A549 (cell line): ENCODE measurements at regions not wholly inside any gene's neighbourhood (a gene's known extent, or its start where the extent isn't known, plus 50 kb on each side); places are given as distances from the start of the nearest gene placed in this dataset.

ENCODE experiments used
- HOXA7 ChIP-seq: fragments of 250-450 bp; sonication (Bioruptor Pico); IDR thresholded peaks from 2 replicates; pipeline ENCODE4 v1.5.0; 2020; ENCODE audit warnings: mild to moderate bottlenecking, moderate library complexity
- MAFK ChIP-seq: fragments of 450-650 bp; IDR thresholded peaks from 2 replicates; pipeline ENCODE4 v1.6.1; 2014; ENCODE audit not compliant: partially characterized antibody
- MYC ChIP-seq: IDR thresholded peaks from 2 replicates; pipeline ENCODE4 v1.6.1; 2012; ENCODE audit warnings: mild to moderate bottlenecking, inconsistent platforms, low read length, improper control_type of control experiment, borderline replicate concordance
- POLR2A ChIP-seq: IDR thresholded peaks from 2 replicates; pipeline ENCODE4 v1.6.1; 2012; ENCODE audit warnings: mild to moderate bottlenecking, low read length
- SREBF2 ChIP-seq: fragments of 450-650 bp; IDR thresholded peaks from 2 replicates; pipeline ENCODE4 v1.6.1; 2014; ENCODE audit warnings: mild to moderate bottlenecking, moderate library complexity
- TF ChIP-seq, protein P1 (sequence below): fragments of >200 bp; sonication (Bioruptor Twin); formaldehyde crosslinking; IDR thresholded peaks from 3 replicates; pipeline ENCODE4 v1.5.1; 2016
- TF ChIP-seq, protein P2 (sequence below): fragments of 250-450 bp; sonication (Bioruptor Pico); IDR thresholded peaks from 2 replicates; pipeline ENCODE4 v1.5.0; 2021; ENCODE audit warnings: mild to moderate bottlenecking, moderate library complexity, borderline replicate concordance

DNA sequence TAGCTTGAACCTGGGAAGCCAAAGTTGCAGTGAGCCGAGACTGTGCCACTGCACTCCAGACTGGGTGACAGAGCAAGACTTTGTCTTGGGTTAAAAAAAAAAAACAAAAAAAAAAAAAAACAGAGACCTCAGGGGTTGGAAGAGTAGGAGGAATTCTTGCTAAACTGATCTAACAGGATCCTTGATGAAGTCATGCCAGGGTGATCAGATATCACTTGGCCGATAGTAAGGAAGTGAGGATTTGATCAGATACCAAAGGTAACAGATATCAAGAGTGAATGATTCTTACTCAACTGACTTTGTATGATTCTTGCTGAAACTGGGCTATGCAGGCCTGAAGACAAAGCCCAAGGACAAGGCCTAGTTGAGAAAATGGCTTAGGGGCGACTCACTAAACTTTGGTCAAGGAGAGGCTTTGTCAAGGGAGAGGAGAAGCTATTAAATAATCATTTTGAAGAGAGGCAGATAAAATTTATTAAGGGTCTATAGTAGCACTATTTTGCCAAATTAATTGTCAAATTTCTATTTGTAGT lies 624.7 kb downstream of the UTRN start:
- no peak for TF ChIP-seq SREBF2
- no peak for TF ChIP-seq POLR2A
- TF ChIP-seq, protein P1, sequence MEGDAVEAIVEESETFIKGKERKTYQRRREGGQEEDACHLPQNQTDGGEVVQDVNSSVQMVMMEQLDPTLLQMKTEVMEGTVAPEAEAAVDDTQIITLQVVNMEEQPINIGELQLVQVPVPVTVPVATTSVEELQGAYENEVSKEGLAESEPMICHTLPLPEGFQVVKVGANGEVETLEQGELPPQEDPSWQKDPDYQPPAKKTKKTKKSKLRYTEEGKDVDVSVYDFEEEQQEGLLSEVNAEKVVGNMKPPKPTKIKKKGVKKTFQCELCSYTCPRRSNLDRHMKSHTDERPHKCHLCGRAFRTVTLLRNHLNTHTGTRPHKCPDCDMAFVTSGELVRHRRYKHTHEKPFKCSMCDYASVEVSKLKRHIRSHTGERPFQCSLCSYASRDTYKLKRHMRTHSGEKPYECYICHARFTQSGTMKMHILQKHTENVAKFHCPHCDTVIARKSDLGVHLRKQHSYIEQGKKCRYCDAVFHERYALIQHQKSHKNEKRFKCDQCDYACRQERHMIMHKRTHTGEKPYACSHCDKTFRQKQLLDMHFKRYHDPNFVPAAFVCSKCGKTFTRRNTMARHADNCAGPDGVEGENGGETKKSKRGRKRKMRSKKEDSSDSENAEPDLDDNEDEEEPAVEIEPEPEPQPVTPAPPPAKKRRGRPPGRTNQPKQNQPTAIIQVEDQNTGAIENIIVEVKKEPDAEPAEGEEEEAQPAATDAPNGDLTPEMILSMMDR, result no peak
- no peak for TF ChIP-seq HOXA7 (CRISPR knock-in tag)
- TF ChIP-seq, protein P2, sequence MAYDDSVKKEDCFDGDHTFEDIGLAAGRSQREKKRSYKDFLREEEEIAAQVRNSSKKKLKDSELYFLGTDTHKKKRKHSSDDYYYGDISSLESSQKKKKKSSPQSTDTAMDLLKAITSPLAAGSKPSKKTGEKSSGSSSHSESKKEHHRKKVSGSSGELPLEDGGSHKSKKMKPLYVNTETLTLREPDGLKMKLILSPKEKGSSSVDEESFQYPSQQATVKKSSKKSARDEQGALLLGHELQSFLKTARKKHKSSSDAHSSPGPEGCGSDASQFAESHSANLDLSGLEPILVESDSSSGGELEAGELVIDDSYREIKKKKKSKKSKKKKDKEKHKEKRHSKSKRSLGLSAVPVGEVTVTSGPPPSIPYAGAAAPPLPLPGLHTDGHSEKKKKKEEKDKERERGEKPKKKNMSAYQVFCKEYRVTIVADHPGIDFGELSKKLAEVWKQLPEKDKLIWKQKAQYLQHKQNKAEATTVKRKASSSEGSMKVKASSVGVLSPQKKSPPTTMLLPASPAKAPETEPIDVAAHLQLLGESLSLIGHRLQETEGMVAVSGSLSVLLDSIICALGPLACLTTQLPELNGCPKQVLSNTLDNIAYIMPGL, result no peak
- TF ChIP-seq MAFK, result no peak
- no peak for TF ChIP-seq MYC
